ENCODE measurements at regions not wholly inside any gene's neighbourhood (a gene's known extent, or its start where the extent isn't known, plus 50 kb on each side); places are given as distances from the start of the nearest gene placed in this dataset.
"Not testable (repeated sequence)": the region's sequence is repeated elsewhere in the genome, so short reads cannot be mapped to it uniquely, and the experiment has no call there.

DNA sequence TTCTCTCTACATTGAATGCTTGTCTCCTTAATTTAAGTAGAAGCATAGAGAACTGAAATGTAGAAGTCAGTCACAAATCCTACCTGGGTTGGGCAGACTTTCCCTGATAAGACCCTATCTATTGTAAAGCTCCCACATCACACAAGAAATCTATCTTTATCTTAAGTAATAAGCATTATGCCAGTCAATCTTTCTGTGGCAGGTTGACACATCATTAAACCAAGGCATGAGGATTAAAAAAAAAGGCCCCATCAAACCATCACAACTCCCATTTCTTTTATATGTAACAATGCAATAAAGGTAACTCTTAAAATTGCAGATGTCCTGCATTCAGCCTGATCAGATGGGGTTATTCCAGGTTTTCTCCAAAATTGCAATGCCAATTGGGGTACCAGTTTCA is 311.8 kb downstream of the TOX3 start:
- DNase-seq (ENCODE audit: low read depth): no peak

DNA sequence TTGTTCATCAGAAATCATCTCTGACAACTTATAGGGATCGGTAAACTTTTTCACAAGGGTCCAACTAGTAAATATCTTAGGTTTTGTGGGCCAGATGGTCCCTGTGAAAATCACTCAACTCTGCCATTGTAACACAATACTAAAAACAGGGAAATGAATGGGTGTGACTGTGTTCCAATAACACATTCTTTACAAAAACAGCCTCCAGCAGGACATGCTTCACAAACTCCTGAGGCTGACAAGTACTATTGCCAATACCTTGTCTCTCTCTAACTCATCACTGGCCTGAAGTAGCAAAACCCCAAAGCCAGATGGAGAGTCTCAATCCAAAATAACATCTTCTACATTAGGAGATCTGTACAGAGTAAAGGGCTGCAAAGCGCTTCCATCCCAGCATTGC is 312.3 kb downstream of the TOX3 start:
- DNase-seq (ENCODE audit: low read depth): no peak

GRCh38 chr16:52229471-52229870 is 317.5 kb downstream of the TOX3 start:
- DNase-seq (ENCODE audit: low read depth): no peak

DNA sequence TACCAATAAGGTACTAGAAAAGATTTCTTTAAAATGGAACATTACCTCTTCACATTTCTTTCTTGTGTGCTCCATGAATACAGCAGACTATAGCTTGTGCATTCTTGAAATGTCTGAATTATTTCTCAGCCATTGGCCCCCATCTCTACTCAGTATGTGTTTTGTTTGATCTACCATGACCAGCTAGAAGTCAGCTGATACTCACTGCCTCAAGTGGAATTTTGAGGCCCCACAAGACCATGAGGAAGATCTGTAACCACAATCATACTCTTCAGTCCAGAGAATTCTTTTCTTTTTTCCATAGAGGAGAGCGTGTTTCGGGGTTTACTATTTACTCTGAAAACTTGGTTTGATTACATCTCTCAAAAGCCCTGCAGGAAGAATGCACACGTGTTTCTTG is 319.1 kb downstream of the TOX3 start:
- DNase-seq (ENCODE audit: low read depth): no peak

- DNase-seq (ENCODE audit: low read depth): no peak
These were observed 334.1 kb downstream of the TOX3 start for GRCh38 chr16:52212841-52213240.

DNA sequence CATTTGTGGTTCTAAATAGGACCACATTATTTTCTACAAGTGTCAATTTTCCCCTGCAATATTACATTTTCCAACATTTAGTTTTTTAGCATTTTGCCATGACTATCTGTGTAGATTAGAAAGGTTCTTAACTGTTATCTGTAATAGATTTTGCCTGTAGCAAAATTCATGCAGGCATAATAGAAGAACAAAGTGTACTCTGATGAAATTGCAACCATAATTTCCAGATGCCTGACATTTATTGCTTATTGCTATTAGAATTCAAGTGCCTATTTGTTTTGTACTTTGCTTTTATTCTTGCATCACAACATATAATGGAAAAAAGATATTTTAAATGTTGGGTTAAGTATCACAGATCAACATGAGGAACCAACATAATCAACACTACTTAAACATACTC is 337.7 kb downstream of the TOX3 start:
- DNase-seq (ENCODE audit: low read depth): no peak

GRCh38 chr16:52203096-52203495 is 343.8 kb downstream of the TOX3 start:
- no peak for DNase-seq (ENCODE audit: low read depth)

DNA sequence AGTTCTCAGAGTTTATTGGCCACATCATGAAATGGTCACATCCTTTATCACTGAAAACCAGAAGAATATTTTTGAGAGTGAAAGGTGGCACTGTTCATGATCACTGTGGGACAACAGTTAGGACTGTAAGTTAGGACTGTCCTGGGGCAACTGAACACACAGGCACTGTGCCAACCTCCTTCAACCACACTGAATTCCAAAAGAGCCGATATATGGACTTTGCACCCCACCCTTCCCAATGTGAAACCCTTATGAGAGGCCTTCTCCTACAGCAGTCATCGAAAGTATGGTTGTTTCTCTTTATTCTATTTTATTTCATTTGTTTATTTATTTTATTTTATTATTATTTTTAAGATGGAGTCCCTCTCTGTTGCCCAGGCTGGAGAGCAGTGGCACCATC is 353.5 kb downstream of the TOX3 start:
- no peak for DNase-seq (ENCODE audit: low read depth)

DNA sequence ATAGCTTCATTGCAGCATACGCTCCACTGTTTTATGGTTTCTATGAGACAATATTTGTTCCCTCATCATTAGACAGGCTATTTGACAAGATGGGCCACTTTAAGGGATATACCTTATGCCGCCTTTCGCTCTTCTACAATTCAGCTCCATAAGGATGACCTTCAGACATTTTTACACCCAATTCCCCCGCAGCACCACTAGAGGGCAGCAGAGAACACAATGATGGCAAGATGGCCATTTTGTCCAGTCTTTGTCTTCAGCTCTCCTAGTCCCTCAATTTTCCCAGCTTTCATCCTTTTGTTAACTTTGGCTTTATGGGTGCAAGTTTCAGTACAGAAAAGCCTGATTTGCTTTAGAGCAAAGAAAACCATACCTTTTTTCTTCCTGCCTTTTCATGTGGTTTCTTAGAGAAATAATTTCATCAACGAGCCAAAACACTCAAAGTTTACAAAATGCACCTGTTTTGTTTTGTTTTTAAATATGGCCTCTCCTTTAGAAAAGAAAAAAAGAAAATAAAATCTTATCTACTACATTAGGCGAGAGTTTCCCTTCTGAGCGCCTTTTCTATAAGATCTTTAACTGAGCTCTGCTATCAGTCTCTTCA is 355.3 kb downstream of the TOX3 start:
- DNase-seq (ENCODE audit: low read depth): peak; percentile 21

GRCh38 chr16:52184336-52184735 is 362.6 kb downstream of the TOX3 start:
- DNase-seq (ENCODE audit: low read depth): no peak

DNA sequence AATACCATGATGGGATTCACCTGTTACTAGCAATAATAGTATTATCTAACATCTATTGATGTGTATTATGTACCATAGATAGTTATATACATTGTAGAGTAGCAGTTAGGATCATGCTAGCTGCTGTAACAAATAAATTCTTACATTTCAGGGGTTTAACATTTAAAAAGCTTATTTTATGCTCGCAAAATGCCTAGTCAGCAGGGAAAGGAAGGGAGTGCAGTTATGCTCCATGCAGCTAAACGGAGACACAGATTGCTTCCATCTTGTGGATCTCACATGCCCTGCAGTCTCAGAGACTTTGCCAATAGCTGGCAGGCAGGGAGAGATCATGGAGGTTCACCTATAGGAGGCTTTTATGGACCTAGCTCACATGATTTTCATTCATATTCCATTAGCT is 364.1 kb downstream of the TOX3 start:
- no peak for DNase-seq (ENCODE audit: low read depth)

DNA sequence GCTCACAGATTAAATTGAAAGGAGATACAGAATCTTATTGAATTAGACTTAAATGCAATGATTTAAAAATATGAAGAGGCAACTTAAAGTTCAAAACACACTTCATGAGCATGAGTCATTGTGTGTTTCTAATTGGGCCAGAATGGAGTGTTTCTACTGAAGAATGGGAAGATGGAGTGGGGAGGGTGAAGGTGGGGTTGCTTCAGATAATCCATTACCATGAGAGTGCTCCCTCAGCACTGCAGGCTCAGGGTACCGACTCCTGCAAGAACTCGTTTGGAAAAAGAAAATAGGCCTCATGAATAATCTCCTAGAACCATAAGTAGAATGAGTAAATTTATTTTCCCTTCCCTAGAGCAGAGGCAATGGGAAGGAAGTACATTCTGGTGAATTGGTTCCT is 372.8 kb downstream of the TOX3 start:
- DNase-seq (ENCODE audit: low read depth): no peak

DNA sequence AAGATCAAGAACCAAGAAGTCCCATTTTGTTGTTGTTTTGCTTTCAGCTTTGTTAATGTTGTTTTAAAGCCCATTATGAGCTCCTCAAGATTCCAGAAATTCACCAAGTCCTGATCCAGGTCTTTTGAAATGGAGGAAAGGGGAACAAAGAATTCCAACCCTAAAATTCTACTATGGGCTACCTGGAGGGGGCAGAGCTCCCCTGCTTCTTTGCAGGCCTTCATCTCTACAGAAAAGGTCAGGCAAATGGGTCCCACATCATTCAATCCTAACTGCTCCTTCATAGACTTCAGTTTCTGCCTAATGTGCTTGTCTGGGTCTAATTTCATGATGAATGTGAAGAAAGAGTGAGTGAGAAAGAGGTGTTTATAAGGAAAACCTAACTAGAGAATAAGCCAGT is 375.5 kb downstream of the TOX3 start:
- DNase-seq (ENCODE audit: low read depth): no peak

DNA sequence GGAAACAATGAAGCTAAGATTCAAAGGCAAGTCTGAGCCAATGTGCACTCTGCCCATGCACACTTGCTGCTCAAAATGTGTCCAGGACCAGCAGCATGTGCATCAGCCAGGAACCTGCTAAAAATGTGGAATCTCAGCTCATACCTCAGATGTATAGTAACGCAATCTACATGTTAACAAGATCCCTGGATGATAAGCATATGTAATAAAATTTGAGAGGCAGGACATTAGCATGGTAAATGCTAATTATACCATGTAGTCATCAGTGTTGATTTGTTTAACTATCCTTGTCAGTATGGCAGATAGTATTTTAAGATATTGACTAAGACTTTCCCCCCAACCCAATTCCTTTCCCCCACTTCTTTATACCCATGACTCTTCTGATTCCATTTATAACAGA is 379.6 kb downstream of the TOX3 start:
- no peak for DNase-seq (ENCODE audit: low read depth)

DNA sequence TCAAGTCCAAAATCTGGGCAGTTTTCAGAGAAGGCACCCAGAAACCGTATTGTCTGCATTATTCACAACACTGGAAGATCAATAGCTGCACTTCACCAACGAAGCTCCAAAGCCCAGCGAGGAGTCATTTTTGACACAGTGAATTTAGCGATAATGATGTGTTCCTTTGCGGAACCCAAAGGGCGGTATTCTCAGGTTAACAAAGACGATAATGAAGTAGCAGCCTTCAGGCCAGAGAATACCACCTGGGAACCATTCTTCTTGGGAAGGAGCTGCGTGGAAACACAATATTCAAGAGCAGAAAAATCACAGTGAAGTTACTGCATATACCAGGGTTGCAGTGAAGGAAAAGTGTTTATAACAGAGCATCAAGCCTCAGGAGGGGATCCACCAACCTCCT is 381.0 kb downstream of the TOX3 start:
- DNase-seq (ENCODE audit: low read depth): no peak

DNA sequence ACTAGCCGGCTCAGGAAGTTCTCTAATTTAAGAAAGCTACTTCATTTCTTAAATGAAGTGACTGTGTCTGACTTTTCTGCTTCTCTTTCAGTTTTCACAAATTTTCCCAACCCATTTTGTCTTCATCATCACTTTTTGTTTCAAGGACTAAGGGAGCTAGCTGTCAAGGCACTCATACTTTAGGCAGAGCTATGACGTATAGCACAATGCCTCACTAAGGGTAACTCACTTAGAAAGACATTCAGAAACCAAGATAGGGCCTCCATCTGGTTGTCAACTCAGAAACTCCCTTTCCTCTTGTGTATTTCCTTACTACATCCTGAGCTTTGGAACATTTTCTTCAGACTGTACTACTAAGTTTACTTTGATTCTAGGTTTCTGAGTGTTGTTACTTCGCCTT is 397.9 kb downstream of the TOX3 start:
- no peak for DNase-seq (ENCODE audit: low read depth)

GRCh38 chr16:52141871-52142270 is 405.1 kb downstream of the TOX3 start:
- DNase-seq (ENCODE audit: low read depth): no peak

GRCh38 chr16:52128361-52128760 is 418.6 kb downstream of the TOX3 start:
- no peak for DNase-seq (ENCODE audit: low read depth)

DNA sequence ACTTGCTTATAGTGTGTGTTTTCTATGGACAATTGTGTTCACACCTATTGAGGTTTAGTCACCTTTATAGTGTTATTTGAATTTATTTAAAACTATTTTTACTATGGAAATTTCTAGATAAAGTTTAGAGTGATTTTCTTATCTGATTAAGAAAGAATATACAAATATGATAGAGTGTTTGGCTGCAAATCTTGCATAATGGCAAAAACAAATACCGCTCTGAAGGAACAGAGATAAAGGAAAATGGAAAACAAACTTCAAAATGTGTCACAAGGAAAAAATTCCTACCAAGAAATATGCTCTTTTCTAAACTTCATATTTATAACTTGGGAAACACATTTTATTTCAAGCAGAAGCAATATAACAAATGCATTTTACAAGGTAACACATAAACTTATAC is 423.1 kb downstream of the TOX3 start:
- DNase-seq (ENCODE audit: low read depth): no peak

DNA sequence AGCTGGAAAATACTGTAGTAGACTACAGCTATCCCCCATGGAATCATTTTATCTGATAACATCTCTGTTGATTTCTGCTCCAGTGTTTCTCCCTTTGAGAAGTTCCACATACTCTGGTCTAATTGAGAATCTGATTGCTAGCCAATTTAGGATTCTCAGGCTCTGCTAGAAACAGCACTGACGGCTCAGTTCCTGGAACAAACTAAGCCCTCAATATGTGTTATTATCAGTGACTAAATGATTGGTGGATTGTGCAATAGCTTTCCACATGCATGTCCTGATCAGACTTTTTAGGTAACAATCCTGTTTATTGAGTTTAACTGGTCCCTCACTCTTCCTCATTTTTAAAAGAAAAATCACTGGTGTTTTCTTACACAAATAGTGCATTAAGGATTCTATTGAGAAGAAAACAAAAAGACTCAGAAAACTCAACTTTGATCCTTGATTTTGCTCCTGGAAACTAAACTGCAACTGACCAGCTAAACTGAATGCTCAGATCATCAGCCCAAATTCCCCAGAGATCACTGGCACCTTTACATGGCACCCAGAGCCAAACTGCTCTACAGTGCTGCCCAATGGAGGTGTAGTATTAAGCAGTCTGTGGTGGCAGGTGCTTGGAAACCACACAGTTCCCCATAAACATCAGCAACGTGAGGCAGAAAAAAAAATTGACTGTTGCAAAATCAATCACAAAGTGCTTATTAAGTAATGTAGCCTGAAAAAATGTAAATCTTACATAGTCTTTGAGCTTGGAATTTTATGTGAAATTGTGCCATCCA is 423.7 kb downstream of the TOX3 start:
- DNase-seq (ENCODE audit: low read depth): no peak

GRCh38 chr16:52117171-52117570 is 429.8 kb downstream of the TOX3 start:
- DNase-seq (ENCODE audit: low read depth): no peak

GRCh38 chr16:52114379-52114778 is 432.6 kb downstream of the TOX3 start:
- DNase-seq (ENCODE audit: low read depth): no peak

DNA sequence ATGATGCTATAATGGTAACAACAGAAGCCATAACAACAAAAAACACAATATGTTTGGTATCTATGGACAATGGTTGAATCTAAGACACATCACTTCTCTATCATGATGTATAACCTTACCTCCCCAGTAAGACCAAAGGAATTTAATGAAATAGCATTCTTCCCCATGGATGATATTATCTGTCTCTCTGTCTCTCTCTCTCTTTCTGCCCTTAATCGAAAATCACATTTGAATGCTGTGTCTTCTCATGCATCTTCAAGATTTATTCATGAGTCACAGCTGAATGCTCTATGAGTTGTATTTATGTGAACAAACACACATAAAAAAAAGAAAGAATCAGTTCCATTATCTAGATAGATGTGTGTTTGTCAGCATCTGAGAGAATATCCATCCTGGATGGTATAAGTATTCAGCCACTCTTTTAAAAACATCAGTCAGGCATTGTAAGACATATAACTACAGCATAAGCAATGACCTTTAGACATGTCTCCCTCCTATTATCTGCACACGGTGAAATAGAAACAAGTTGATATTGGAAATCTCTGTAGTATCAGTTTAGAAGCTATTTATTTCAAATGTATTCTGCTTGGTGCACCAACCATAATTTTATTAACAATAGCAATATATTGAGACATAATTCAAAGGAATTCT is 433.3 kb downstream of the TOX3 start:
- DNase-seq (ENCODE audit: low read depth): no peak

DNA sequence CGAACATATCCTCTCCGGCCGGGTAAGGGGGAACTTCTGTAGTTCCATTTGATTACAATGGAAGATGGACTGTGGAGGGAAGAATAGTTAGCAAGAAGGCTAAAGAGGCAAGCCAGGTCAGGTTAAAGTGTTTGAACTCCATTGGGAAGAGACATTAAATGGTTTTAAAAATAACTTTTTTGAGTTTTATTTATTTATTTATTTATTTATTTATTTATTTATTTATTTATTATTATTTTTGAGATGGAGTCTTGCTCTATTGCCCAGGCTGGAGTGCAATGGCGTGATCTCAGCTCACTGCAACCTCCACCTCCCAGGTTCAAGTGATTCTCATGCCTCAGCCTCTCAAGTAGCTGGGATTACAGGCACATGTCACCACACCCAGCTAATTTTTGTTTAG is 441.9 kb downstream of the TOX3 start:
- DNase-seq (ENCODE audit: low read depth): not testable (repeated sequence)

Measured in stimulated activated CD8-positive, alpha-beta memory T cell treated with anti-CD3 and anti-CD28 coated beads, Interleukin-12 subunit alpha, Interleukin-12 subunit beta, amount 100 ng/mL, for 1 hour (primary cell).